Activated naive CD8-positive, alpha-beta T cell (primary cell): ENCODE measurements at regions not wholly inside any gene's neighbourhood (a gene's known extent, or its start where the extent isn't known, plus 50 kb on each side); places are given as distances from the start of the nearest gene placed in this dataset.

Source experiments
- H3K27ac Mint-ChIP-seq: one replicate; pipeline ENCODE4 v1.8.0; 2021; ENCODE audit warnings: mixed read lengths
- H3K27me3 Mint-ChIP-seq: one replicate; pipeline ENCODE4 v1.8.0; 2021; ENCODE audit warnings: mixed read lengths
- H3K36me3 Mint-ChIP-seq: one replicate; pipeline ENCODE4 v1.8.0; 2021; ENCODE audit warnings: mixed read lengths
- H3K4me1 Mint-ChIP-seq: one replicate; pipeline ENCODE4 v1.8.0; 2021; ENCODE audit warnings: low read depth, mixed read lengths
- H3K4me3 Mint-ChIP-seq: one replicate; pipeline ENCODE4 v1.8.0; 2021; ENCODE audit warnings: mild to moderate bottlenecking, mixed read lengths
- H3K9me3 Mint-ChIP-seq: one replicate; pipeline ENCODE4 v1.8.0; 2021; ENCODE audit warnings: low read depth, mixed read lengths

GRCh38 chr2:104358122-104358521 lies 495.8 kb upstream of the POU3F3 start:
- no peaks in the 10 kb centered on the region for H3K4me1 Mint-ChIP-seq
- no peak overlapping the region for H3K4me3 Mint-ChIP-seq
- no peaks in the 10 kb centered on the region for H3K9me3 Mint-ChIP-seq
- peaks cover 3% of the 10 kb centered on the region for H3K27me3 Mint-ChIP-seq
- no peak overlapping the region for H3K27ac Mint-ChIP-seq
- no peaks in the 10 kb centered on the region for H3K36me3 Mint-ChIP-seq

DNA sequence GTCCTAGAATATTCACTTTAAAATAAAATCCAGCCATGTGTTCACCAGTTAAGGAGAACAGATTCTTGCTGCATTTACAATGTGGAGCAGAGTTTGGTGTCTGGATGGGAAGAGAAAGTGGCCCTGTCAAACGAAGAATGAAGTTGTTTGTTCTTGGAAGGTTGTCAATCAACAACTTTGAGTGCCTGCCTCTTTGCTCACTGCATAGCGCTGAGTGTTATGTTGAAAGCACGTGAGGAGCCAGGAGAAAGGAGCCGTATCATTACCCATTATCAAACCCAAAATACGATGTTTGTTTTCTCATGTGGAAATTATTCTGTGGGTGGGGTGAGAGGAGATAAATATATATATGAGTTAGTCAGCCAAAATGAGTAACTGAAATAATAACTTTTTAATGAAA lies 492.5 kb upstream of the POU3F3 start:
- Mint-ChIP-seq H3K9me3 (no peaks in the 10 kb centered on the region), H3K4me1 (no peaks in the 10 kb centered on the region), H3K36me3 (no peaks in the 10 kb centered on the region), H3K4me3 (no peak overlapping the region), H3K27ac (no peak overlapping the region), H3K27me3 (no peaks in the 10 kb centered on the region)

GRCh38 chr2:104368089-104368488 lies 485.8 kb upstream of the POU3F3 start:
- Mint-ChIP-seq H3K4me3 (no peak overlapping the region), H3K9me3 (no peaks in the 10 kb centered on the region), H3K36me3 (no peaks in the 10 kb centered on the region), H3K4me1 (no peaks in the 10 kb centered on the region), H3K27me3 (peaks cover 2% of the 10 kb centered on the region), H3K27ac (no peak overlapping the region)

DNA sequence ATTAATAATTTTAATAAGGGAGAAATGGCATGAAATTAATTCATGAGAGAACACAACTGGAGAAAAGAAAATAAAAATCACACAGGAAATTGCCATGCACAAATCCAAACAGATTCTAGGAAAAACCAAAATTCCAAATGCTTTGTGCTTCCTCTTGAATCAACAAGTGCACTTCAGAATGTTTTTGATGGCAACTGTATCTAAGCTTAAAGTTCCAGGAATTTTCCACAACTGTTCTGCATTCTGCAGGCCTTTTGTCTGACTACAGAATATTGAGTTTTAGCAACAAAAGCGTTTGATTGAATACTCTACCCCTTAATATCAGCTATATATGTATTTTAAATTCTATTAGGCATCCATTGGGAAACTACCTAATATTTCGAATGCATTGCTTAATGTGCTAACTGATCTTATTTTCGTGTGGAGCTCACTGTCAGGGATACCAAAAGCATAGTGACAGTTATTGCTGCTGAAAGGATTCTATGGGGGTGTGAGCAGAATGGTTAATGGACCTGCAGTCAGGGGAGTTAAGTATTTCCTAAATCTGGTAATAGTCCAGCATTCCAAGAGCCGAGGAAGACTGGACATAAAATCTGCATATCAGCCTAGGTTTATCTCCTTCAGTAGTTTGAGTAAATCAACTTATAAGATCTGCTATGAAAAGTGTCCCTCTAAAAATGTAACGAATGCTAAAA lies 482.7 kb upstream of the POU3F3 start:
- Mint-ChIP-seq H3K27ac (no peak overlapping the region), H3K36me3 (no peaks in the 10 kb centered on the region), H3K27me3 (peaks cover 2% of the 10 kb centered on the region), H3K4me1 (no peaks in the 10 kb centered on the region), H3K9me3 (no peaks in the 10 kb centered on the region), H3K4me3 (no peak overlapping the region)

DNA sequence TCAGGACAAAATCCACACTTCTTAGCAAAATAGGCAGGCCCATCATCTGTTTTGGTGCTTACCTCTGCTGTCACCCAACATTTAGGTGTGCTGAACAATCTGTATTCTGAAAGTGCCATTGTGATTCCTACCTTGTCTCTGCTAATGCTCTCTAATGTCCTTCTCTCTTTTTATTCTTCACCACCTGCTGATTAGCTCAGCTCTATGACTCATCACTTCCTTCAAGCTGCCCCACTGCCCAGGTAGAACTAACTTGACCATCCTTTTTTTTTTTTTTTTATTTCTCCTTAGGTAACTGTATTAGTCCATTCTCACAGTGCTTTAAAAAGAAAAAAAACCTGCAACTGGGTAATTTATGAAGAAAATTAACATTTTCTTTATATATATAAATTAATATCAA lies 478.7 kb upstream of the POU3F3 start:
- peaks cover 14% of the 10 kb centered on the region for H3K4me1 Mint-ChIP-seq

GRCh38 chr2:104378853-104379374 lies 475.0 kb upstream of the POU3F3 start:
- peaks cover 15% of the 10 kb centered on the region for H3K4me1 Mint-ChIP-seq
- no peaks in the 10 kb centered on the region for H3K36me3 Mint-ChIP-seq

More for the DNA sequence above, 478.7 kb upstream of the POU3F3 start:
- H3K36me3 Mint-ChIP-seq: no peaks in the 10 kb centered on the region
- H3K9me3 Mint-ChIP-seq: no peaks in the 10 kb centered on the region
- no peaks in the 10 kb centered on the region for H3K27me3 Mint-ChIP-seq
- H3K4me3 Mint-ChIP-seq: no peak overlapping the region
- no peak overlapping the region for H3K27ac Mint-ChIP-seq

DNA sequence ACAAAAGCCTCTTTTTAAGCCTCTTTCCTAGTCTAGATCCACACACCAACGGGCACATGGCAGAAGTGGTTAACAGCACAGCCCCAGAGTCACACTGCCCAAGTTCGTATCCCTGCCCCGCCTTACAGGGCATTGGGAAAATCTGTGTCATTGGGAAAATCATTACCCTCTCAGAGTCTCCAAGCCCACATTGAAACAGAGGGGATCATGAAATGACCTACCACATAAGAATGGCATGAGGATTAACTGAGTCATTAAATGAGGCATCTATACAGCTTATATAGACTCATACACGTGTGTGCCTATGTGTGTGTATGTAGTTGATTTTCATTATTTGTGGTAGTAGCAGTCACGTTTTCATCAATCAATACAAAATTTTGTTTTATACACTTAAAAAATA lies 469.0 kb upstream of the POU3F3 start:
- Mint-ChIP-seq H3K36me3 (no peaks in the 10 kb centered on the region), H3K27ac (no peak overlapping the region), H3K4me3 (no peak overlapping the region), H3K9me3 (no peaks in the 10 kb centered on the region), H3K4me1 (peaks cover 4% of the 10 kb centered on the region), H3K27me3 (peaks cover 12% of the 10 kb centered on the region)

More at GRCh38 chr2:104378853-104379374, 475.0 kb upstream of the POU3F3 start:
- Mint-ChIP-seq H3K4me3 (peak overlapping the region; percentile 86), H3K9me3 (no peaks in the 10 kb centered on the region), H3K27ac (peak overlapping the region; percentile 87), H3K27me3 (no peaks in the 10 kb centered on the region)

DNA sequence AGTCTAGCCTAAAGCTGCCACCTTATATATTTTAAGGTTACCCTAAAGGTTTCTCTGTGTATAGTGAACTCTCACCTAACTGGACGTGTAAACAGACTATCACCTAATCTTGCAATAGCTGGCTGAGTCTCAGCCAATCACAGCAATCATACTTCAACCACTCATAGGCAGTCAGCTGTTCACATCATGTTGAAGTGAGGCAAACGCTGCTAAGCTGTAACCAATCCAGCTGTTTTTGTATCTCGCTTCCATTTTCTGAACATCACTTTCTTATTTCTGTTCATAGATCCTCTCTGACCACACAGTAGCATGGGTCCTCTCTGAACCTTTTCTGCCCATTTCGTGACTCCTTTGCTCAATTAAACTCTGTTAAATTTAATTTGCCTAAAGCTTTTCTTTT lies 468.2 kb upstream of the POU3F3 start:
- Mint-ChIP-seq H3K27me3 (peaks cover 12% of the 10 kb centered on the region), H3K27ac (no peak overlapping the region), H3K4me1 (no peaks in the 10 kb centered on the region), H3K9me3 (no peaks in the 10 kb centered on the region), H3K36me3 (no peaks in the 10 kb centered on the region), H3K4me3 (no peak overlapping the region)

GRCh38 chr2:104388296-104388695 lies 465.6 kb upstream of the POU3F3 start:
- no peak overlapping the region for H3K27ac Mint-ChIP-seq
- no peaks in the 10 kb centered on the region for H3K36me3 Mint-ChIP-seq
- H3K4me1 Mint-ChIP-seq: no peaks in the 10 kb centered on the region
- no peaks in the 10 kb centered on the region for H3K9me3 Mint-ChIP-seq
- H3K4me3 Mint-ChIP-seq: no peak overlapping the region
- peaks cover 12% of the 10 kb centered on the region for H3K27me3 Mint-ChIP-seq

DNA sequence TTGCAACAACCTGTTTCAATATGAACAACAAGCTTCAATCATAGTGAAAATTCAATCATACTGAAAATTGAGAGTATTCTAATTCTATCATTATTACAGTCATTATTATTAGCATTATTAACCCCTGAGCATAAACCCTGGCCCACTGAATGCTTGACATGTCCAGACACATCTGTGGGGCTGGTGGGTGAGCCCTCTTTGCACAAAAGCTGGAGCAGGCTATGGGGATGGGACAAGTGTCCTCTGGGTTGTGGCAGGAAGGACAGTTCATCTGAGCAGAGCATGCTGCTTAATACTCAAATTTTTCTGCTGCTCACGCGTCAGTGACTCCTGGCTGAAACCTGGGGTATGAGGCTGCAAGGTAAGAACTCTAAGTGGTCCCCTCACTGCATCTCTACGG lies 451.1 kb upstream of the POU3F3 start:
- H3K9me3 Mint-ChIP-seq: no peaks in the 10 kb centered on the region
- no peaks in the 10 kb centered on the region for H3K36me3 Mint-ChIP-seq
- no peak overlapping the region for H3K4me3 Mint-ChIP-seq
- peaks cover 1% of the 10 kb centered on the region for H3K27me3 Mint-ChIP-seq
- H3K4me1 Mint-ChIP-seq: no peaks in the 10 kb centered on the region
- H3K27ac Mint-ChIP-seq: no peak overlapping the region

DNA sequence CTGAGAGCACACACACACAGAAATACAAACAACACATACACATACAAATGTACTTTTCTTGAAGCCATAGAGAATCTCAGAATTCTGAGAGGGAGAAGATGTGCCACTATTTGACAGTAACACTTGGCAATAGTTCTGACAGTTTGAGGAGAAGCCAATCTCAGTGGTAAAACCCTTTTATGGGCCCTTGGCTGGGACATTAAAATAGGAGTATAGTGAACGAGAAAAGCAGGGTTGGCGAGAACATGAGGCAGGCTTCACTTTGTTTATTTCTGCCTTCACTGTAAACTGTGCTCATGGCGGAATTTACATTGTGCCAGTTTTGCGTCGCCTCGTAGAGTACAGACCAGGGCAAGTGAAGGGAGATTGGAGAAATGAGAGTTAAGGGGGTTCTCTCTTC lies 449.4 kb upstream of the POU3F3 start:
- Mint-ChIP-seq H3K27me3 (peaks cover 1% of the 10 kb centered on the region), H3K4me1 (no peaks in the 10 kb centered on the region), H3K9me3 (no peaks in the 10 kb centered on the region), H3K27ac (no peak overlapping the region), H3K36me3 (no peaks in the 10 kb centered on the region), H3K4me3 (no peak overlapping the region)

DNA sequence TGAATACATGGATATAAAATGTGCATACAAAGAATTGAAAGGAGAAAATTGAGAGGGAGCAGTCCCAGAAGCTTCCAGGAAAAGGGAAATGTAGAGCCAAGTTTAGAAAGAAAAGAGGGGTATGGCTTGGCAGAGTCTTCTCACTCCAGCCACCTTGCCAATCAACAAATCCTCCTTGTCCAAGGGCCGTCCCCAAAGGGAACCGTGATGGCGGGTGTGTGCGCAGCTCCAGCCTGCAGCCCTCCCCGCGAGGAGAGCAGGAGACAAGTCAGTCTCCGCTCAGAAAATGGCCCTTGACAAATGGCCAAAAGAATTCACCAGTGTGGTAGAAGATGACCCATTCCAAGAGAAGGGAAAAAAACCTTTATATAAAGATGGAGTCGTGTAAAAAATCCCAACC lies 448.3 kb upstream of the POU3F3 start:
- no peaks in the 10 kb centered on the region for H3K36me3 Mint-ChIP-seq
- H3K4me3 Mint-ChIP-seq: no peak overlapping the region
- H3K27ac Mint-ChIP-seq: no peak overlapping the region
- H3K4me1 Mint-ChIP-seq: no peaks in the 10 kb centered on the region
- H3K9me3 Mint-ChIP-seq: no peaks in the 10 kb centered on the region
- H3K27me3 Mint-ChIP-seq: peaks cover 1% of the 10 kb centered on the region

GRCh38 chr2:104406261-104406726 lies 447.6 kb upstream of the POU3F3 start:
- Mint-ChIP-seq H3K27me3 (peaks cover under 1% of the 10 kb centered on the region), H3K36me3 (no peaks in the 10 kb centered on the region), H3K9me3 (no peaks in the 10 kb centered on the region), H3K27ac (no peak overlapping the region), H3K4me1 (no peaks in the 10 kb centered on the region), H3K4me3 (no peak overlapping the region)

DNA sequence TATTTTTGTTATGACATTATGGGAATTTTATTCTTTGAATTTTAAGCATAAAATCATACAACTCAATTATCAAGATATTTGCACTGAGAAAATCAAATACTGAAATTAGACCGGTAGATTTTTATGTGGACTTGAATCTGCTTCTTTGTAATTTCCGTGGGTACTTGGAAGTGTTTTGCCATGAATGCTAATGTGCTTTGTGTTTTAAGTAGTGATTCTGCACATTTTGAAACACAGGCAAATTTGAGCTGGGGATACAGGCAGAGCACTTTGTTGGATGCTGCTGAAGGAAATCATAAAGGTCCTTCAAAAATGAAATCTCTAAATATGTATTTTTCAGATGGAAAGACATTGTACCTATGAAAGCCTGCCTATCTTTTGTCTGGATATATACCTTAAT lies 446.3 kb upstream of the POU3F3 start:
- Mint-ChIP-seq H3K9me3 (no peaks in the 10 kb centered on the region), H3K27ac (no peak overlapping the region), H3K4me3 (no peak overlapping the region), H3K4me1 (no peaks in the 10 kb centered on the region), H3K36me3 (no peaks in the 10 kb centered on the region), H3K27me3 (peaks cover 1% of the 10 kb centered on the region)

- Mint-ChIP-seq H3K27ac (no peak overlapping the region), H3K9me3 (no peaks in the 10 kb centered on the region), H3K27me3 (peaks cover 1% of the 10 kb centered on the region), H3K4me3 (no peak overlapping the region), H3K4me1 (no peaks in the 10 kb centered on the region), H3K36me3 (no peaks in the 10 kb centered on the region)
These were observed 445.6 kb upstream of the POU3F3 start for GRCh38 chr2:104408266-104408665.

- no peaks in the 10 kb centered on the region for H3K36me3 Mint-ChIP-seq
- peaks cover 3% of the 10 kb centered on the region for H3K27me3 Mint-ChIP-seq
- H3K27ac Mint-ChIP-seq: no peak overlapping the region
- no peaks in the 10 kb centered on the region for H3K9me3 Mint-ChIP-seq
- no peak overlapping the region for H3K4me3 Mint-ChIP-seq
- no peaks in the 10 kb centered on the region for H3K4me1 Mint-ChIP-seq
These were observed 443.8 kb upstream of the POU3F3 start for GRCh38 chr2:104410136-104410535.
